ENCODE measurements at regions not wholly inside any gene's neighbourhood (a gene's known extent, or its start where the extent isn't known, plus 50 kb on each side); places are given as distances from the start of the nearest gene placed in this dataset.

GRCh38 chr11:37788141-37788877, 1190.3 kb upstream of the RAG2 start:
- POLR2A ChIA-PET: no interaction called here
- no peak for DNase-seq (ENCODE audit: extremely low spot score)
- no peak for TF ChIP-seq CTCF (IDR thresholded peaks at IDR 0.05; ENCODE audit: control extremely low read depth, extremely low read depth, low read depth, missing control alignments)
- CTCF ChIA-PET: no interaction called here

GRCh38 chr11:37786214-37786755, 1188.2 kb upstream of the RAG2 start:
- no peak for TF ChIP-seq CTCF (IDR thresholded peaks at IDR 0.05; ENCODE audit: control extremely low read depth, extremely low read depth, low read depth, missing control alignments)
- ChIA-PET CTCF (interaction anchor here (1.0 kb wide), 1 partner anchor 10 kb away, joined by 3 read pairs; no protein-coding TSS in a partner anchor), POLR2A (no interaction called here)
- no peak for DNase-seq (ENCODE audit: extremely low spot score)

GRCh38 chr11:37774441-37774840, 1176.4 kb upstream of the RAG2 start:
- no peak for TF ChIP-seq CTCF (IDR thresholded peaks at IDR 0.05; ENCODE audit: control extremely low read depth, extremely low read depth, low read depth, missing control alignments)
- ChIA-PET POLR2A (no interaction called here), CTCF (no interaction called here)
- no peak for DNase-seq (ENCODE audit: extremely low spot score)

GRCh38 chr11:37770145-37770544, 1172.1 kb upstream of the RAG2 start:
- no peak for DNase-seq (ENCODE audit: extremely low spot score)
- POLR2A ChIA-PET: no interaction called here
- CTCF ChIA-PET: no interaction called here
- TF ChIP-seq CTCF (IDR thresholded peaks at IDR 0.05; ENCODE audit: control extremely low read depth, extremely low read depth, low read depth, missing control alignments): no peak

- TF ChIP-seq CTCF (IDR thresholded peaks at IDR 0.05; ENCODE audit: control extremely low read depth, extremely low read depth, low read depth, missing control alignments): no peak
- ChIA-PET POLR2A (no interaction called here), CTCF (no interaction called here)
- no peak for DNase-seq (ENCODE audit: extremely low spot score)
Measured at GRCh38 chr11:37762079-37762478, 1164.0 kb upstream of the RAG2 start.

- TF ChIP-seq CTCF (IDR thresholded peaks at IDR 0.05; ENCODE audit: control extremely low read depth, extremely low read depth, low read depth, missing control alignments): no peak
- ChIA-PET POLR2A (no interaction called here), CTCF (no interaction called here)
- no peak for DNase-seq (ENCODE audit: extremely low spot score)
Measured at GRCh38 chr11:37755521-37755920, 1157.5 kb upstream of the RAG2 start.

Measured in GM10248 (cell line).